HEK293 (cell line): ENCODE measurements at regions not wholly inside any gene's neighbourhood (a gene's known extent, or its start where the extent isn't known, plus 50 kb on each side); places are given as distances from the start of the nearest gene placed in this dataset.

Experiments
- CTCF ChIA-PET: fragments of 350-600 bp; formaldehyde crosslinking; extraction: SDS; loops from one replicate; lab custom pipeline; 2021; ENCODE audit warnings: antibody characterized with exemption; lab: Yijun Ruan, JAX
- POLR2A ChIA-PET: fragments of 300-600 bp; formaldehyde crosslinking; extraction: SDS; loops from one replicate; lab custom pipeline; 2020; ENCODE audit warnings: antibody characterized with exemption, inconsistent platforms; lab: Yijun Ruan, JAX
- H3K27ac ChIP-seq: fragments of 200-500 bp; sonication (Bioruptor generic); 2 replicates; pipeline ENCODE4 v1.5.1; 2014; ENCODE audit warnings: low read depth, low read length, control low read depth, inconsistent platforms; ENCODE audit errors: extremely low read depth
- H3K36me3 ChIP-seq, 2 experiments: fragments of 200-500 bp in 1 of 2; sonication (Bioruptor generic) in 1 of 2; 1 replicate in 1 of 2; 2 replicates in 1 of 2; pipeline ENCODE4 v1.5.1; 2014 to 2017; ENCODE audit warnings: inconsistent platforms in 2 of 2, low read length in 2 of 2; ENCODE audit not compliant: control insufficient read depth in 2 of 2, insufficient read depth in 1 of 2
- H3K4me1 ChIP-seq: fragments of 200-500 bp; sonication (Bioruptor generic); 2 replicates; pipeline ENCODE4 v1.5.1; 2014; ENCODE audit warnings: mild to moderate bottlenecking, low read length, inconsistent platforms; ENCODE audit not compliant: control insufficient read depth, insufficient read depth
- H3K4me3 ChIP-seq: 2 replicates; pipeline ENCODE4 v1.5.1; 2011; ENCODE audit warnings: low read depth, mild to moderate bottlenecking, control low read depth, low read length, moderate library complexity
- H3K9me3 ChIP-seq: fragments of 200-500 bp; sonication (Bioruptor generic); 2 replicates; pipeline ENCODE4 v1.5.1; 2014; ENCODE audit warnings: low read depth, low read length, inconsistent platforms; ENCODE audit not compliant: control insufficient read depth, insufficient read depth
- KLF1 ChIP-seq: fragments of 450-650 bp; formaldehyde crosslinking; IDR thresholded peaks from 2 replicates; pipeline ENCODE4 v1.5.1; 2016; ENCODE audit warnings: missing biosample characterization, missing genetic modification characterization
- KLF10 ChIP-seq: fragments of 450-650 bp; IDR thresholded peaks from 2 replicates; pipeline ENCODE4 v1.5.1; 2018; ENCODE audit warnings: missing biosample characterization, mild to moderate bottlenecking, missing genetic modification characterization
- OVOL3 ChIP-seq: fragments of 450-650 bp; formaldehyde crosslinking; IDR thresholded peaks from 2 replicates; pipeline ENCODE4 v1.5.1; 2016; ENCODE audit warnings: missing biosample characterization, missing genetic modification characterization
- RBAK ChIP-seq: fragments of 450-650 bp; formaldehyde crosslinking; IDR thresholded peaks from 2 replicates; pipeline ENCODE4 v1.5.1; 2016; ENCODE audit warnings: missing biosample characterization, missing genetic modification characterization
- ZFP41 ChIP-seq: fragments of 450-650 bp; formaldehyde crosslinking; IDR thresholded peaks from 2 replicates; pipeline ENCODE4 v1.5.1; 2016; ENCODE audit warnings: missing biosample characterization, missing genetic modification characterization, borderline replicate concordance
- ZFP69B ChIP-seq: fragments of 450-650 bp; formaldehyde crosslinking; IDR thresholded peaks from 2 replicates; pipeline ENCODE4 v1.5.1; 2016; ENCODE audit warnings: missing biosample characterization, missing genetic modification characterization
- ZNF157 ChIP-seq: fragments of 450-650 bp; formaldehyde crosslinking; IDR thresholded peaks from 2 replicates; pipeline ENCODE4 v1.5.1; 2016; ENCODE audit warnings: missing biosample characterization, missing genetic modification characterization
- ZNF23 ChIP-seq: fragments of 450-650 bp; formaldehyde crosslinking; IDR thresholded peaks from 2 replicates; pipeline ENCODE4 v1.5.1; 2016; ENCODE audit warnings: missing biosample characterization, missing genetic modification characterization, borderline replicate concordance
- ZNF266 ChIP-seq: fragments of 450-650 bp; formaldehyde crosslinking; IDR thresholded peaks from 2 replicates; pipeline ENCODE4 v1.5.1; 2016; ENCODE audit warnings: missing biosample characterization, missing genetic modification characterization, low read depth
- ZNF311 ChIP-seq: fragments of 450-650 bp; formaldehyde crosslinking; IDR thresholded peaks from 2 replicates; pipeline ENCODE4 v1.5.1; 2017; ENCODE audit warnings: missing biosample characterization, missing genetic modification characterization, borderline replicate concordance
- ZNF514 ChIP-seq: fragments of 450-650 bp; formaldehyde crosslinking; IDR thresholded peaks from 2 replicates; pipeline ENCODE4 v1.5.1; 2016; ENCODE audit warnings: missing biosample characterization, missing genetic modification characterization
- ZNF521 ChIP-seq: fragments of 450-650 bp; formaldehyde crosslinking; IDR thresholded peaks from 2 replicates; pipeline ENCODE4 v1.5.1; 2017; ENCODE audit warnings: missing biosample characterization, mild to moderate bottlenecking, missing genetic modification characterization
- ZNF560 ChIP-seq: fragments of 450-650 bp; formaldehyde crosslinking; IDR thresholded peaks from 2 replicates; pipeline ENCODE4 v1.5.1; 2017; ENCODE audit warnings: missing biosample characterization, missing genetic modification characterization, borderline replicate concordance
- ZNF654 ChIP-seq: fragments of 450-650 bp; formaldehyde crosslinking; IDR thresholded peaks from 2 replicates; pipeline ENCODE4 v1.5.1; 2016; ENCODE audit warnings: low read depth, missing biosample characterization, missing genetic modification characterization
- ZNF664 ChIP-seq: fragments of 450-650 bp; formaldehyde crosslinking; IDR thresholded peaks from 2 replicates; pipeline ENCODE4 v1.5.1; 2016; ENCODE audit warnings: missing biosample characterization, missing genetic modification characterization
- ZNF776 ChIP-seq: fragments of 450-650 bp; formaldehyde crosslinking; IDR thresholded peaks from 2 replicates; pipeline ENCODE4 v1.5.0; 2017; ENCODE audit warnings: missing biosample characterization, missing genetic modification characterization, borderline replicate concordance
- TF ChIP-seq, protein P1 (sequence below): fragments of 450-650 bp; IDR thresholded peaks from 2 replicates; pipeline ENCODE4 v1.5.1; 2018; ENCODE audit warnings: missing biosample characterization, missing genetic modification characterization
- TF ChIP-seq, protein P2 (sequence below): fragments of 450-650 bp; formaldehyde crosslinking; IDR thresholded peaks from 2 replicates; pipeline ENCODE4 v1.5.1; 2016; ENCODE audit warnings: missing biosample characterization, missing genetic modification characterization
- TF ChIP-seq, protein P3 (sequence below): fragments of 450-650 bp; formaldehyde crosslinking; IDR thresholded peaks from 2 replicates; pipeline ENCODE4 v1.5.1; 2016; ENCODE audit warnings: missing biosample characterization, missing genetic modification characterization
- TF ChIP-seq, protein P4 (sequence below): fragments of 450-650 bp; formaldehyde crosslinking; IDR thresholded peaks from 2 replicates; pipeline ENCODE4 v1.5.1; 2016; ENCODE audit warnings: missing biosample characterization, missing genetic modification characterization

GRCh38 chr7:159213253-159213652, 68.6 kb upstream of the VIPR2 start:
- CTCF ChIA-PET = no interaction called here
- no peaks in the 10 kb centered on the region for H3K36me3 ChIP-seq
- H3K4me1 ChIP-seq = no peaks in the 10 kb centered on the region
- no peaks in the 10 kb centered on the region for H3K9me3 ChIP-seq
- POLR2A ChIA-PET = no interaction called here
- TF ChIP-seq, protein P1, sequence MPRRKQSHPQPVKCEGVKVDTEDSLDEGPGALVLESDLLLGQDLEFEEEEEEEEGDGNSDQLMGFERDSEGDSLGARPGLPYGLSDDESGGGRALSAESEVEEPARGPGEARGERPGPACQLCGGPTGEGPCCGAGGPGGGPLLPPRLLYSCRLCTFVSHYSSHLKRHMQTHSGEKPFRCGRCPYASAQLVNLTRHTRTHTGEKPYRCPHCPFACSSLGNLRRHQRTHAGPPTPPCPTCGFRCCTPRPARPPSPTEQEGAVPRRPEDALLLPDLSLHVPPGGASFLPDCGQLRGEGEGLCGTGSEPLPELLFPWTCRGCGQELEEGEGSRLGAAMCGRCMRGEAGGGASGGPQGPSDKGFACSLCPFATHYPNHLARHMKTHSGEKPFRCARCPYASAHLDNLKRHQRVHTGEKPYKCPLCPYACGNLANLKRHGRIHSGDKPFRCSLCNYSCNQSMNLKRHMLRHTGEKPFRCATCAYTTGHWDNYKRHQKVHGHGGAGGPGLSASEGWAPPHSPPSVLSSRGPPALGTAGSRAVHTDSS = no peak
- no peak for TF ChIP-seq ZNF266 (tag by site-specific recombination)
- TF ChIP-seq KLF1 (tag by site-specific recombination) = no peak
- TF ChIP-seq ZNF521 (tag by site-specific recombination) = no peak
- TF ChIP-seq ZFP69B (tag by site-specific recombination) = no peak
- TF ChIP-seq ZNF776 (tag by site-specific recombination) = no peak
- TF ChIP-seq, protein P2, sequence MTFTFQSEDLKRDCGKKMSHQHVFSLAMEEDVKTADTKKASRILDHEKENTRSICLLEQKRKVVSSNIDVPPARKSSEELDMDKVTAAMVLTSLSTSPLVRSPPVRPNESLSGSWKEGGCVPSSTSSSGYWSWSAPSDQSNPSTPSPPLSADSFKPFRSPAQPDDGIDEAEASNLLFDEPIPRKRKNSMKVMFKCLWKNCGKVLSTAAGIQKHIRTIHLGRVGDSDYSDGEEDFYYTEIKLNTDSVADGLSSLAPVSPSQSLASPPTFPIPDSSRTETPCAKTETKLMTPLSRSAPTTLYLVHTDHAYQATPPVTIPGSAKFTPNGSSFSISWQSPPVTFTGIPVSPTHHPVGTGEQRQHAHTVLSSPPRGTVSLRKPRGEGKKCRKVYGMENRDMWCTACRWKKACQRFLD (tag by site-specific recombination) = no peak
- H3K27ac ChIP-seq = no peak overlapping the region
- H3K4me3 ChIP-seq = no peak overlapping the region

DNA sequence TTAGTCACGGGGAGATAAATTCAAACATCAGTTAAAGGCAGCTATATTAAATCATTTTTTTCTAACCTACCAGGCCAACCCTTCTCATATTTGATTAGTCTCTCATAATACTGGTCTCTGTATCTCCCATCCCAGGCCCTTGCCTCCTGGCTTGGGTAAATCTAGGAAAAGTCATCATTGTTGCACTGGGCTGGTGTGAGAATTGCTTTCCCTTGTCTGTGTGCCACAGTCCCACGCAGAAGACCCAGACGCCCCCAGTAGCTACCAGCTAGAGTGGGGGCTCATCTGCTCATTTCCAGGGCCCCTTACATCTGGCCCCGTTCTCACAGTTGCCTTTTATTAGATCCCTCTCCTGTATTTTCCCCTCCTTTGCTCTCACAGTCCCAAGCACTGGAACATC, 67.6 kb upstream of the VIPR2 start:
- Histone ChIP-seq H3K4me3 (no peak overlapping the region), H3K9me3 (no peaks in the 10 kb centered on the region), H3K4me1 (no peaks in the 10 kb centered on the region)
- CTCF ChIA-PET = no interaction called here
- TF ChIP-seq, protein P3, sequence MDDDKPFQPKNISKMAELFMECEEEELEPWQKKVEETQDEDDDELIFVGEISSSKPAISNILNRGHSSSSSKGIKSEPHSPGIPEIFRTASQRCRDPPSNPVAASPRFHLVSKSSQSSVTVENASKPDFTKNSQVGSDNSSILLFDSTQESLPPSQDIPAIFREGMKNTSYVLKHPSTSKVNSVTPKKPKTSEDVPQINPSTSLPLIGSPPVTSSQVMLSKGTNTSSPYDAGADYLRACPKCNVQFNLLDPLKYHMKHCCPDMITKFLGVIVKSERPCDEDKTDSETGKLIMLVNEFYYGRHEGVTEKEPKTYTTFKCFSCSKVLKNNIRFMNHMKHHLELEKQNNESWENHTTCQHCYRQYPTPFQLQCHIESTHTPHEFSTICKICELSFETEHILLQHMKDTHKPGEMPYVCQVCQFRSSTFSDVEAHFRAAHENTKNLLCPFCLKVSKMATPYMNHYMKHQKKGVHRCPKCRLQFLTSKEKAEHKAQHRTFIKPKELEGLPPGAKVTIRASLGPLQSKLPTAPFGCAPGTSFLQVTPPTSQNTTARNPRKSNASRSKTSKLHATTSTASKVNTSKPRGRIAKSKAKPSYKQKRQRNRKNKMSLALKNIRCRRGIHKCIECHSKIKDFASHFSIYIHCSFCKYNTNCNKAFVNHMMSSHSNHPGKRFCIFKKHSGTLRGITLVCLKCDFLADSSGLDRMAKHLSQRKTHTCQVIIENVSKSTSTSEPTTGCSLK (tag by site-specific recombination) = no peak
- TF ChIP-seq ZFP41 (tag by site-specific recombination) (no peak), ZNF23 (tag by site-specific recombination) (no peak), ZNF664 (tag by site-specific recombination) (no peak), ZNF560 (tag by site-specific recombination) (no peak), OVOL3 (no peak), ZNF654 (tag by site-specific recombination) (no peak), KLF10 (tag by site-specific recombination) (no peak), ZNF514 (no peak), RBAK (no peak), ZNF311 (tag by site-specific recombination) (no peak), ZNF157 (tag by site-specific recombination) (no peak)
- TF ChIP-seq, protein P4, sequence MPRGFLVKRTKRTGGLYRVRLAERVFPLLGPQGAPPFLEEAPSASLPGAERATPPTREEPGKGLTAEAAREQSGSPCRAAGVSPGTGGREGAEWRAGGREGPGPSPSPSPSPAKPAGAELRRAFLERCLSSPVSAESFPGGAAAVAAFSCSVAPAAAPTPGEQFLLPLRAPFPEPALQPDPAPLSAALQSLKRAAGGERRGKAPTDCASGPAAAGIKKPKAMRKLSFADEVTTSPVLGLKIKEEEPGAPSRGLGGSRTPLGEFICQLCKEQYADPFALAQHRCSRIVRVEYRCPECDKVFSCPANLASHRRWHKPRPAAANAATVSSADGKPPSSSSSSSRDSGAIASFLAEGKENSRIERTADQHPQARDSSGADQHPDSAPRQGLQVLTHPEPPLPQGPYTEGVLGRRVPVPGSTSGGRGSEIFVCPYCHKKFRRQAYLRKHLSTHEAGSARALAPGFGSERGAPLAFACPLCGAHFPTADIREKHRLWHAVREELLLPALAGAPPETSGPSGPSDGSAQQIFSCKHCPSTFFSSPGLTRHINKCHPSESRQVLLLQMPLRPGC (tag by site-specific recombination) = no peak
- TF ChIP-seq, all 188 proteins: peak for 0
- no peaks in the 10 kb centered on the region for H3K36me3 ChIP-seq
- POLR2A ChIA-PET = no interaction called here
- H3K27ac ChIP-seq = no peak overlapping the region
